ENCODE measurements at regions not wholly inside any gene's neighbourhood (a gene's known extent, or its start where the extent isn't known, plus 50 kb on each side); places are given as distances from the start of the nearest gene placed in this dataset.
"Not testable (repeated sequence)": the region's sequence is repeated elsewhere in the genome, so short reads cannot be mapped to it uniquely, and the experiment has no call there.

DNA sequence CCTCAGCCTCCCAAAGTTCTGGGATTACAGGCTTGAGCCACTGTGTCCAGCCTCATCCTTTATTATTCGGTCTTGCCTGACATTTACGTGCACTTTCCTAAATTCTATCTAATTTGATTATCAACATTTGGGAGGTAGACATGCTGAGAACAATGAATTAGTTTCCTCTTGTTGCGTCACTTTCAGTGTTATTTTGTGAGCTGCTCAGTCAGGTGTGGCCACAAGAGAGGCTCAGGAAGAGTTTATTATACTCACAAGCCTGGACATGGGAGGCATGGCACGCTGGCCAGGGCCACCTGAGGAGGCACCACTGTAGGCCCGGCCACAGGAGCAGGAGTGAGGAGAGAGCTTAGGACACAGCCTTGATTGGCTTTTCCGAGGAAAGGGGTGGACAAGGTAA, 59.7 kb upstream of the RBFOX2 start:
- ATAC-seq (no peak), DNase-seq (no peak)
- Mint-ChIP-seq H3K27ac (no peak overlapping the region), H3K9me3 (ENCODE audit: insufficient read depth) (no peaks in the 10 kb centered on the region), H3K4me3 (no peak overlapping the region), H3K4me1 (ENCODE audit: low read depth) (peaks cover 1% of the 10 kb centered on the region), H3K27me3 (ENCODE audit: low read depth) (no peaks in the 10 kb centered on the region), H3K36me3 (ENCODE audit: low read depth) (no peaks in the 10 kb centered on the region)
- ChIA-PET CTCF (interaction anchor here (1.9 kb wide), 1 partner anchor 23 kb away, joined by 11 read pairs; no protein-coding TSS in a partner anchor), POLR2A (no interaction called here)

DNA sequence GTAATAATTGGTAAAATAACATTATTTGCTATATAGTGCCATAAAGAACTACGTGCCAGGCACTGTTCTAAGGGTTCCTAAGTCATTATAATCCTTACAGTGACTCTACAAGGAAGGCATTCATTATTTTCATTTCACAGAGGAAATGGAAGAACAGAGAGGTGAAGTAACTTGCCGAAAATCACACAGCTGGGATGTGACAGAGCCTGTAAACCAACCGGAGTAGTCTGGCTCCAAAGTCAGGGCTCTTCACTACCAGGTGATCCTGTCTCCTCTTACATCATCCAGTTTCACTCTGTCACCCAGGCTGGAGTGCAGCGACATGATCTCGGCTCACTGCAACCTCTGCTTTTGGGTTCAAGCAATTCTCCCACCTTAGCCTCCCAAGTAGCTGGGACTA, 59.2 kb upstream of the RBFOX2 start:
- Mint-ChIP-seq H3K27ac (no peak overlapping the region), H3K4me1 (ENCODE audit: low read depth) (peaks cover 3% of the 10 kb centered on the region), H3K4me3 (no peak overlapping the region), H3K9me3 (ENCODE audit: insufficient read depth) (no peaks in the 10 kb centered on the region), H3K36me3 (ENCODE audit: low read depth) (no peaks in the 10 kb centered on the region), H3K27me3 (ENCODE audit: low read depth) (no peaks in the 10 kb centered on the region)
- POLR2A ChIA-PET, result no interaction called here
- DNase-seq, result no peak
- CTCF ChIA-PET, result interaction anchor here (1.9 kb wide), 1 partner anchor 22 kb away, joined by 11 read pairs; no protein-coding TSS in a partner anchor
- no peak for ATAC-seq

DNA sequence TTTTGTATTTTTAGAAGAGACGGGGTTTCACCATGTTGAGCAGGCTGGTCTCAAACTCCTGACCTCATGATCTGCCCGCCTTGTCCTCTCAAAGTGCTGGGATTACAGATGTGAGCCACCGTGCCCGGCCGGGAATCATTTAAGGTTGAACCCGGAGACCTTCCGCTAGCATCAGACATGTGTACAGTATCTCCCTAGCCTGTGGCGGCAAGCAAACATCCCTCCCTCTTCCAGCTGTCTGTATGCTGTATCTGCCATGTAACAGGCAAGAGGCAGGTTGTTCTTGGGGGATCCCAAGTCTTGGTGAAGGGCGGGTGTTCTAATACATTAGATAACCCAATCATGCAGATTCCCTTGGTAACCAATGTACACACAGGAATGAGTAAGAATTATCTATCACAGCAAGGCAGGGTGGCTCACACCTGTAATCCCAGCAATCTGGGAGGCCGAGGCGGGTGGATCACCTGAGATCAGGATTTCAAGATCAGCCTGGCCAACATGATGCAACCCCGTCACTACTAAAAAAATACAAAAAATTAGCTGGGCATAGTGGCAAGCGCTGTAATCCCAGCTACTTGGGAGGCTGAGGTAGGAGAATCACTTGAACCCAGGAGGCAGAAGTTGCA, 58.1 kb upstream of the RBFOX2 start:
- CTCF ChIA-PET, result interaction anchor here (1.9 kb wide), 1 partner anchor 21 kb away, joined by 11 read pairs; no protein-coding TSS in a partner anchor
- H3K4me3 Mint-ChIP-seq, result no peak overlapping the region
- POLR2A ChIA-PET, result no interaction called here
- ATAC-seq (no peak), DNase-seq (no peak)
- peaks cover 3% of the 10 kb centered on the region for H3K4me1 Mint-ChIP-seq (ENCODE audit: low read depth)
- no peaks in the 10 kb centered on the region for H3K27me3 Mint-ChIP-seq (ENCODE audit: low read depth)
- no peaks in the 10 kb centered on the region for H3K36me3 Mint-ChIP-seq (ENCODE audit: low read depth)
- H3K27ac Mint-ChIP-seq, result no peak overlapping the region
- H3K9me3 Mint-ChIP-seq (ENCODE audit: insufficient read depth), result no peaks in the 10 kb centered on the region

- ATAC-seq (no peak), DNase-seq (no peak)
- H3K4me3 Mint-ChIP-seq, result no peak overlapping the region
- no peaks in the 10 kb centered on the region for H3K36me3 Mint-ChIP-seq (ENCODE audit: low read depth)
- ChIA-PET POLR2A (no interaction called here), CTCF (no interaction called here)
- no peak overlapping the region for H3K27ac Mint-ChIP-seq
- peaks cover 3% of the 10 kb centered on the region for H3K4me1 Mint-ChIP-seq (ENCODE audit: low read depth)
- H3K9me3 Mint-ChIP-seq (ENCODE audit: insufficient read depth), result no peaks in the 10 kb centered on the region
- no peaks in the 10 kb centered on the region for H3K27me3 Mint-ChIP-seq (ENCODE audit: low read depth)
These were observed 57.5 kb upstream of the RBFOX2 start for GRCh38 chr22:36086170-36086490.

DNA sequence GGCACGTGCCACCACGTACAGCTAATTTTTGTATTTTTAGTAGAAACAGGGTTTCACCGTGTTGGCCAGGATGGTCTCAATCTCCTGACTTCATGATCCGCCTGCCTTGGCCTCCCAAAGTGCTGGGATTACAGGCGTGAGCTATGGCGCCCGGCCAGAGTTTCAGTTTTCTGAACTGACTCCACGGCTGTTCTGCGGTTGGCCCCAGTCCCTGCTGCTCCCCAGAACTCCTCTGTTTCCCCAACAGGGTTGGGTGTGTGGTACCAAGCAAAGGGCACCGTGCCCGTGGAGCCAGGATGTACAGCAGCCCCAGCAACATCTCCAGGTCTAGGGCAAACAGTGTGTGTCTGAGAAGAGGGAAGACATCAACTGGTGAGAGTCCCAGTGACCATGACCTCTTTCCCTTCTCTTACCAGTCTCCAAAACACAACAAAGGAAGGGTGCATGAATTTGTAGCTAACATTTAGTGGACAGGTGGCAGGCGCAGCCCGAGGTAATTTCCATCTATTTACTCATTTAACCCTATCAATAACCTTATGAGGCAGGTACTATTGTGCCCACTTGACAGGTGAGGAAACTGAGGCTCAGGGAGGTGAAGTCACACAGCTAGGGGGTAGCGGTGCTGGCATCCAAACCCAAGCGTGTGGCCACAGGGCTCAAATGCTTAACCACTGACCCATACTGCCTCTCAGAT, 57.0 kb upstream of the RBFOX2 start:
- H3K9me3 Mint-ChIP-seq (ENCODE audit: insufficient read depth), result no peaks in the 10 kb centered on the region
- no peak for ATAC-seq
- no peaks in the 10 kb centered on the region for H3K36me3 Mint-ChIP-seq (ENCODE audit: low read depth)
- ChIA-PET CTCF (interaction anchor here (3.0 kb wide), 1 partner anchor 20 kb away, joined by 20 read pairs; no protein-coding TSS in a partner anchor), POLR2A (no interaction called here)
- H3K27ac Mint-ChIP-seq, result no peak overlapping the region
- H3K27me3 Mint-ChIP-seq (ENCODE audit: low read depth), result no peaks in the 10 kb centered on the region
- no peak overlapping the region for H3K4me3 Mint-ChIP-seq
- DNase-seq, result no peak
- peaks cover 3% of the 10 kb centered on the region for H3K4me1 Mint-ChIP-seq (ENCODE audit: low read depth)

- POLR2A ChIA-PET, result interaction anchor here (0.6 kb wide), 1 partner anchor 15 kb away, joined by 3 read pairs; no protein-coding TSS in a partner anchor
- CTCF ChIA-PET, result interaction anchor here (3.0 kb wide), 1 partner anchor 19 kb away, joined by 20 read pairs; no protein-coding TSS in a partner anchor
- Mint-ChIP-seq H3K4me3 (no peak overlapping the region), H3K27me3 (ENCODE audit: low read depth) (peaks cover 3% of the 10 kb centered on the region), H3K4me1 (ENCODE audit: low read depth) (peaks cover 6% of the 10 kb centered on the region), H3K9me3 (ENCODE audit: insufficient read depth) (no peaks in the 10 kb centered on the region), H3K27ac (no peak overlapping the region), H3K36me3 (ENCODE audit: low read depth) (no peaks in the 10 kb centered on the region)
- ATAC-seq, result no peak
- DNase-seq, result no peak
These were observed 56.1 kb upstream of the RBFOX2 start for GRCh38 chr22:36084717-36085116.

GRCh38 chr22:36083056-36083455, 54.4 kb upstream of the RBFOX2 start:
- CTCF ChIA-PET, result interaction anchor here (3.0 kb wide), 1 partner anchor 17 kb away, joined by 20 read pairs; no protein-coding TSS in a partner anchor

DNA sequence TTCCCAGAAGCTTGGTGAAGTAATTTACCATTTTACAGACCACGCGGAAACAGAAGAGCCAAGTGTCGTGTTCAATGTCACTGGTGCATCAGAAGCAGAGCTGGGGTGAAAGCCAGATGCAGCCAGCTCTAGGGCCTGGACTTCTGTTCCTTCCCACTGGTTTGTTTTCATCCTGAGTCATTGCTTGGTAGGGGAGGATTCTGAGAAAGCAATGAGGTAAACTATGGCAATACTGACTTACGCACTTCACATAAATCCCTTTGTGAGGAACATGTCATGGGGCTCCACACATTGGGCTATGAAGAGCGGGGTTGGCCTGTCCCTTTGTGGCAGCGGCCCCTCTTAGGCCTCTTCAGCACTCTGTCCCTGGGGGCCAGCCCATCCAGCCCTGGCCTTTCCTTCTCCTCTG, 52.4 kb upstream of the RBFOX2 start:
- ChIA-PET CTCF (interaction anchor here (1.2 kb wide), 2 partner anchors 15 to 17 kb away, joined by 3 to 5 read pairs; no protein-coding TSS in a partner anchor), POLR2A (no interaction called here)
- Mint-ChIP-seq H3K36me3 (ENCODE audit: low read depth) (no peaks in the 10 kb centered on the region), H3K4me1 (ENCODE audit: low read depth) (peaks cover 7% of the 10 kb centered on the region), H3K4me3 (no peak overlapping the region), H3K9me3 (ENCODE audit: insufficient read depth) (no peaks in the 10 kb centered on the region), H3K27ac (no peak overlapping the region), H3K27me3 (ENCODE audit: low read depth) (peaks cover 3% of the 10 kb centered on the region)
- DNase-seq (no peak), ATAC-seq (no peak)

More at GRCh38 chr22:36083056-36083455, 54.4 kb upstream of the RBFOX2 start:
- Mint-ChIP-seq H3K27me3 (ENCODE audit: low read depth) (peaks cover 3% of the 10 kb centered on the region), H3K36me3 (ENCODE audit: low read depth) (no peaks in the 10 kb centered on the region), H3K9me3 (ENCODE audit: insufficient read depth) (no peaks in the 10 kb centered on the region), H3K4me1 (ENCODE audit: low read depth) (peaks cover 7% of the 10 kb centered on the region), H3K27ac (no peak overlapping the region), H3K4me3 (no peak overlapping the region)
- POLR2A ChIA-PET, result no interaction called here
- no peak for DNase-seq
- no peak for ATAC-seq

DNA sequence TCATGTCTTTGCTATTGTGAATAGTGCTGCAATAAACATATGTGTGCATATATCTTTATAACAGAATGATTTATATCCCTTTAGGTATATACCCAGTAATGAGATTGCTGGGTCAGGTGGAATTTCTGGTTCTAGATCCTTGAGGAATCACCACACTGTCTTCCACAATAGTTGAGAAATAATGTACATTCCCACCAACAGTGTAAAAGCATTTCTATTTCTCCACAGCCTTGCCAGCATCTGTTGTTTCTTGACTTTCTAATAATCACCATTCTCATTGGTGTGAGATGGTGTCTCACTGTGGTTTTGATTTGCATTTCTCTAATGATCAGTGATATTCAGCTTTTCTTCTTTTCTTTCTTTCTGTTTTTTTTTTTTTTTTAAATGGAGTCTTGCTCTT, 51.7 kb upstream of the RBFOX2 start:
- H3K4me3 Mint-ChIP-seq; DNase-seq; H3K36me3 Mint-ChIP-seq (ENCODE audit: low read depth); H3K27ac Mint-ChIP-seq; ATAC-seq; H3K27me3 Mint-ChIP-seq (ENCODE audit: low read depth); H3K4me1 Mint-ChIP-seq (ENCODE audit: low read depth); POLR2A ChIA-PET; H3K9me3 Mint-ChIP-seq (ENCODE audit: insufficient read depth): not testable (repeated sequence)
- CTCF ChIA-PET, result interaction anchor here (1.2 kb wide), 2 partner anchors 15 to 16 kb away, joined by 3 to 5 read pairs; no protein-coding TSS in a partner anchor

GRCh38 chr22:36079041-36079440, 50.4 kb upstream of the RBFOX2 start:
- no peak for DNase-seq
- Mint-ChIP-seq H3K27me3 (ENCODE audit: low read depth) (peaks cover 3% of the 10 kb centered on the region), H3K36me3 (ENCODE audit: low read depth) (no peaks in the 10 kb centered on the region), H3K9me3 (ENCODE audit: insufficient read depth) (no peaks in the 10 kb centered on the region), H3K27ac (no peak overlapping the region), H3K4me1 (ENCODE audit: low read depth) (peaks cover 7% of the 10 kb centered on the region), H3K4me3 (no peak overlapping the region)
- ChIA-PET POLR2A (no interaction called here), CTCF (interaction anchor here (2.0 to 5.7 kb wide), 2 partner anchors 13 to 45 kb away, joined by 5 to 46 read pairs; no protein-coding TSS in a partner anchor)
- no peak for ATAC-seq

All from activated CD8-positive, alpha-beta T cell treated with anti-CD3 and anti-CD28 coated beads, Interleukin-2, amount 10 ng/mL, durations not matched to agents 7 days and 5 days (primary cell).